HG02763 (cell line): ENCODE measurements at regions not wholly inside any gene's neighbourhood (a gene's known extent, or its start where the extent isn't known, plus 50 kb on each side); places are given as distances from the start of the nearest gene placed in this dataset.
"Not testable (repeated sequence)": the region's sequence is repeated elsewhere in the genome, so short reads cannot be mapped to it uniquely, and the experiment has no call there.

Experiments used
- ATAC-seq: cut with Tn5 transposase; IDR thresholded peaks from one replicate; pipeline ENCODE4 v1.9.1; 2021; ENCODE audit warnings: mild to moderate bottlenecking, moderate library complexity; ENCODE audit not compliant: unreplicated experiment

DNA sequence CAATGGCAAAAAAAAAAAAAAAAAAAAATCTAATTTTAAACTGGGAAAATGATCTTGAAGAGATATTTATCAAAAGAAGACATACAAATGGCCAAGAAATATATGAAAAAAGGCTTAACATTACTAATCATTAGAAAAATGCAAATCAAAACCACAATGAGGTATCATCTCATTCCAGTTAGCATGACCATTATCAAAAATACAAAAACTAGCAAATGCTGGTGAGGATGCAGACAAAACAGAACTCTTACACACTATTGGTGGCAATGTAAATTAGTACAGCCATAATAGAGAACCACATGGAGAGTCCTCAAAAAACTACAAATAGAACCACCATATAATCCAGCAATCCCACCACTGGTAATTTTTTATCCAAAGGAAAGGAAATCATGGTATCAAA lies 489.6 kb downstream of the TNS3 start:
- no peak for ATAC-seq

DNA sequence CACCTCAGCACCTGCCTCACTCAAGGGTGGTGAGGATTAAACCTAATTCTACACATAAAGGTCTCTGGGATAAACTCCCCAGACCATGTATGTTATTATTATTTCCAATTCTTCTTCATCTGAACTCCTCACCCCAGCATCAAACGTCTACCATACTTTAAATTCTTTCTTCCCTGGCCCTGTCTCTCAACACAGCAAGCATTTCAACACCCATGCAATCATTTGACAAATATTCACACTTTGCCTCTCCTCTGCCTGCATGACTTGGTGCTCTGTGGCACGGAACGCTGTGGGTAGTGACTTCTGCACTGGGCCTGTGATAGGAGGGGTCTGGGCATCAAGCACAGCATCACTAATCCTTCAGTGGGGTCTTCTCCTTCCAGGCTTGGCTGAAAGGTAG lies 490.8 kb downstream of the TNS3 start:
- no peak for ATAC-seq

DNA sequence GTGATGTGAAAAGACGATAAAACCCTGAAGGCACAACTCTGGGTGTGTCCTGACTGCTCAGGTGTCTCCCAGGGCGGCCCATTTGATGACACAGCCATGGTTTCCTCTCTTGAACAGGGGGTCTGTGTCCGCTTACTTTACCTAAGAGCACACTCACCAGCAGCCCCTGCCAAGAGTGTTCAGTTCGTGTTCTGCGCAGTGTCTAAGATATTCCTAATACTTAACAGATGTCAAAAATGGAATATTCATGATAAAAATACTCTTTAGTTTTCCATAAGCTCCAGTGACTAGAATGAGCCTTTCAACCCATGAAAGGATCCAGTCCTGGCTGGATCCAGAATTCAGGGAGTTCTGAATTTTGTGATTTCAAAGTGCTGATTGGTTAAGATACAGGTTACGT lies 492.4 kb downstream of the TNS3 start:
- no peak for ATAC-seq

DNA sequence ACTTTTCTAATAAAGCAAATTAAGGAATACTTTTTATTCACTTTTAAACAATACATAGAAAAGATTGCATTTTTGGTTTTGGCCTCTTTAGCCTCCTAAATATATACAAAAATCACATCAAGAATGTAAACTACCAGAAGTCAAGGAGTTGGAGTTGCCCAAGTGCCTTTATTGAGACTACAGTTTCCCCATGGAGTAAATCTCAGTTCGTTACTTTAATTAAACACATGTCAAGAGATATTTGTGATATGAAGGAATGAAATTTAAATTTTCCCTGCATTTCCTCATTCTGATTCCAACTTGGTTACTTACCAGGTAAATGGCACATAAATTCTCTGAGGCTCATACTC lies 492.9 kb downstream of the TNS3 start:
- ATAC-seq, result no peak

DNA sequence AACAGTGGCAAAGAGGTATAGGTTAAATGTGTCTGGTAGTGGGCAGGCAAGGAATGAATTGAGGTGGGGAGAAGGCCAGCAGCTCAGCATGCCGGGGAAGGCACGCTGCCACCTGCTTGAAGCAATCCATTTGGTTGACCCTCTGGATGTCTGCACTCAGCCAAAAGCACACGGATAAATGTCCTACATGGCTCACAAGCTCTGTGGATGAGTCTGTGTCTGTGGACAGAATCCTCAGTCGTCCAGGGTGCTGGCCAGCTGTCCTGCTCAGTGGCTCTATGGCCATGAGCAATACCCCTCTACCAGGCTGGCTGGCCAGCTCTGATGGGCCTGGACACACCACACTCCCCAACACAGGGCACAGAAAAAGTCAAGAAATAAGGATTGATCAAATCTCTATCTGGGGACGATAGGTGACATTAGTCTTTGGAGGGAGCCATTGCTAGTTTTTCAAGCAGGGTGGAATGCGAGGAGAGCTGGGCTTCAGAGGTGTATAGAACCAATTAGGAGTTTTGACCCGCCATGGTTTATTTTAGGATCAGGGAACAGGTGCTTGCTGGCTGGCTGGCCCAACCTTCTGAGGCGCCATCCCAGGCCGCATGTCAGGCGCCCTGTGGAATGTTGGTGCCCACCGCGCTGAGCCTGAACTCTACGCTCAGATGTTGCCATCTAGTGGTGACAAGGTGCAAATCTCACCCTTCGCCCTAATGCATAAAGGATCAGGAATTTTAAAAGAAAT lies 493.4 kb downstream of the TNS3 start:
- peak; percentile 58 for ATAC-seq

DNA sequence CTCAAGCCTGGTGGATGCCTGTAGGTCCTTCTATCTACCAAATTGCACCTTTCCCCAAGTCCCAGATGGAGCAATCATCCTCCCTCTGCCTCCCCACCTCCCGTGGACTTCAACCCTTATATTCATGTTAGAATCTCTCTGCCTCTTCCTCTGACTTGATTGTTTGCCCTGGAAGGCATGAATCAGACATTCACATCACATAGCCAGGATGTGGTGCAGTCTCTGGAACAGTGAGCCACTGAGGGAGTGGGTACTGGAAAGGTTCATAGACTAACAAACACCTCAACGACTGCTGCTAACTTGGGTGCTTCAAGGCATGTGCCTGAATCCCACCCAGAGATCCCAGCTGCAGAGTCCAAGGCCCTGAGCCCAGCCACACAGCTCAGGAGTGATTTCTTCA lies 494.0 kb downstream of the TNS3 start:
- no peak for ATAC-seq

DNA sequence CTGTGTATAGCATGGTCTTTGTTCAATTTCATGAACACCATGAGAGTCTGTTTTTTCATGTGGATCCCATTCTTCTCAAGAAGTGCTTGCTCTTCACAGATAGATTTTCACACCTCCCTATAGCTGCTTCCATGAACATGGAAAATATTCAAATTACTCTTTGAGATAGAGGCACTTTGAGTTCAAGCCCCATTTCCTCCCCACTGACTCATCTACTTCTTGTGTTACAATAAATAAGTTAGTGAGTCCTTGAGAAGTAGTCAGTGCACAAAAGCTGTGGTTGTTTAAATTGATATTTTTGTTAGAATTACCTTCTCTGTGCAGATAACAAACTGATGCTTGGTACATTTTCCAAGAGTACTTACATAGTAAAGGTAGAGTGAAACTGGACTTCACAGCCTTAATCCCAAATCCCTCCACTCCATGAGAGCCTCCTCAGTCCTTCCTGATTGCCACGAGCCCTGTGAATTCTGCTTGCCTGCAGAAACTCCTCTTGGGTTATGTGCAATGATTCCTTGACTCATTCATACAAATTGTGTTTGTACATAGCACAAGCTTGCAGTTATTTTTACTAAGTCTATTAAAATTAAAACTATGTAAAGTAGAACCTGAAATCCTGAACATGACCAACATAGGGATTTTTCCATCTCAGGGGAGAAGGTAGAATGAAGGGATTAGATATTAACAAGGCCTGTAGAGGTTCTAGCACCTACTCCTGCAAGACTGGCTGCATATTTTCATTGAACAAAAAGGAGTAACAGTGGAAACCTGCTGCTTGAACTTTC lies 496.2 kb downstream of the TNS3 start:
- ATAC-seq, result no peak

DNA sequence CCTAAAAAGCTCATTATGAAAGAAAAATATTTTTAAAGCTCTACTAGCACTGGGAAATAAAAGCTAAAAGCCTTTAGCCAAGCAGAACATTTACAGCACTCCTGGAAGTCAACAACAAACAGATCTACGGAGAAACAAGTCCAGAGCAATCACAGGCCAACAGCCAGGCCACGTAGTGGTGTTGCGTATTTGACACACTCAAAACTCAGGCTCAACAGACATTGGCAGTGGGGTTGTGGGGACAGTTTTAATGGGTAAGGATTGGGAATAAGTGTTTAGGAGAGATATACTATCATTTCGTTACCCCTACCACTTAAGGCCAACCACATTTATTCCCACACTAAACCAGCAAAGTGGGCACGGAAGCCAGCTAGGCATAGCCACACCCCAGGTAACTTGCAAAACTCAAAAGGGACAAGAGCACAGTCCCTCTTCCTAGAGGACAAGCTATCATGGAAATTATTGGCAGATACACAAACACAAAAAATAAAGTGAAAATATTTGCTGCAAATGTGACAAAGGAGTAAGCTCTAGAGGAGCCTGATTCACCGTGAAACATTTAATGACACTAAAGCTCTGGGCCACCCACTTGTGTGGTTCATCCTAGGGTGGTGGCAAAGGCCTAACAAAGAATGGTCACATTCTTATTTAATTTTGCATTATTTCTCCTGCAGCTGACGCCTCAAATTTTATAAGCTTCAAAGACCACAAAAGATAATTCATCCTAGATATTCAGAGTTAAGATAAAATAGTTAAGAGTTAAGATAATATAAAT lies 498.2 kb downstream of the TNS3 start:
- ATAC-seq, result no peak

DNA sequence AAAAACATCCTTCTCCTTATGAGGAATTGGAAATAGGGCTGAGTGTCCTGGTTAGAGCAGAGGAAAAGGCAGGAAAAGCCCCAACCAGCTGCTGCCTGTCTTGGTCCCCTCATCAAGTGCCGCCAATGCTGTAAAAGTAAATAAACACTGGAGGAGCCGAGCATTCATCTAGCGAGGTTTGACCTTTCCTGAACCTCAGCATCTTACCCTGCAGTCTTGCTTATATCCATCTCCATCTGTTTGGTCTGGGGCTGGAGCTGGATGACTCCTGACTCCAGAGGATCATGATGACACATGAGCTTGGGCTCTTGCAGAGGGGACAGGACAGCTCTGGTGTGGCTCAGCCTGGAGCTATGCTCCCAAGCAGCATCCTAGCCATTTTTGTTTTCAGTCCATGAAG lies 501.1 kb downstream of the TNS3 start:
- ATAC-seq, result no peak

DNA sequence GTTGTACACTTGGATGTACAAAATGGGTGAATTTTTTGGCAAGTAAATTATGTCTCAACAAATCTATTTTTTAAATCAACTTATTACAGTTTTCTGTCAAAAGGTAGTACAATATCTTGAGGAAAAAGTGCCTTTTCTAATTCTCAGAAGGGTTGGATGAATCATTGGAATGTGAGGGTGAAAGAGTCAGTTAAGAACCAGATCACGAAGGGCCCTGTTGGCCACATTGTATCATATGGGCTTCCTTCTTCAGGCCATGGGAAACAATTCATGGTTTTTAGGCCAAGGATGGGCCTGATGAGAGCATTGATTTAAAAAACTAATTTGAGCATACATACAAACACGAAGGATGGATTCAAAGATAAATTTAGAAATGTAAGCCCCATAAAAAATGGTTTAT lies 503.7 kb downstream of the TNS3 start:
- no peak for ATAC-seq

DNA sequence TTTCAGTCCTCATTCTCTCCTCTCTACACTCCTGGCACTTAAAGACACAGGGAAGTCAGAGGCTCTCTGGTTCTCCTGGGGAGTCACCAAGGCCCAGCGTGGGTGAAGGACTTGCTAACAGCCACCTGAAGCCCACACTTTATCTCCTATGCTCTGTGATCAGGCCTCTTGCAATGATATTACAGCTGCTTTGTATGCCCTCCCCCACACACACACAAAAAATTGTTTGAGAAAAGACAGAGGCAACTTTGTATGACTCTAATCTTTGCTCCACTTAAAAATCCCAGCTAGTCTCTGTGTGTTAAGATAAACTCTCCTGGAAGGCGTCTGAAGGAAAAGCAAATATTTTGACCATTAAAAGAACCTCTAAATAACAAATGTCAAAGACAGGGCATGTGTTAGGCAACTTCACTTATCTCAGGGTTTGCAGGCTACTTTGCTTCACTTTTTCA lies 507.2 kb downstream of the TNS3 start:
- no peak for ATAC-seq

DNA sequence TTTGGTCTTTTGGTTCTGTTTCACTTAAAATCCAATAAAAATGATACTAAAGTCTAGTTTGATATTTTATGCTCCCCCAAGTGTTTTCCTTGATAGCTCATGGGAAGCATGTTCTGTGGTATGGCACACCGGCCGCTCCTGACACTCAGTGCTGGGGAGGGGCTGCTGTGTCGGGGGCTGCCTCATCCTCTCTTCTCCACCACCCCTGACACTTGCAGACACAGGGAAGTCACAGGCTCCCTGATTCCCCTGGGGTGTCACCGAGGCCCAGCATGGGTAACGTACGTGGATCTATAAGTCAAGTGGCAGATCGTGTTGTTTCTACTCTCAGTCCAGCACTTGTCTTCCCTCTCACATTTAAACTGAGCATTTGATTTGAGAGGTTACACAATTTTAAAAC lies 508.6 kb downstream of the TNS3 start:
- ATAC-seq, result no peak

DNA sequence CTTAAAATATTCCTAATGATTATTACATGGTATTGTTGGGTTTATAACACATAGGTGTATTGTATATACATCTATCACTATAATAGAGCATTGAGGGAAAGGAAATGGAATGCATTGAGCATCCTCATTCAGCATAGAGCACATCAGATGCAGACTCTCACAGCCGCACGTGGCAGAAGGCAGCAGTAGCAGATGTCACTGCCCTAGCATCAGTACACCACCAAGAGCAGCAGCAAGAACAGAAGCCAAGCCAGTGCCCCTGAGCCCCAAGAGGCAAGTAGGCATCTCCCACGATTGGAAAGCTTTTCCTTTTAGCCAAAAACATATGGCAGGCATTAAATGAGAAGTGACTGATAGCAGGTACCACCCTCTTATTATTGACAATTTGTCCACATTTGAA lies 510.0 kb downstream of the TNS3 start:
- ATAC-seq, result no peak

DNA sequence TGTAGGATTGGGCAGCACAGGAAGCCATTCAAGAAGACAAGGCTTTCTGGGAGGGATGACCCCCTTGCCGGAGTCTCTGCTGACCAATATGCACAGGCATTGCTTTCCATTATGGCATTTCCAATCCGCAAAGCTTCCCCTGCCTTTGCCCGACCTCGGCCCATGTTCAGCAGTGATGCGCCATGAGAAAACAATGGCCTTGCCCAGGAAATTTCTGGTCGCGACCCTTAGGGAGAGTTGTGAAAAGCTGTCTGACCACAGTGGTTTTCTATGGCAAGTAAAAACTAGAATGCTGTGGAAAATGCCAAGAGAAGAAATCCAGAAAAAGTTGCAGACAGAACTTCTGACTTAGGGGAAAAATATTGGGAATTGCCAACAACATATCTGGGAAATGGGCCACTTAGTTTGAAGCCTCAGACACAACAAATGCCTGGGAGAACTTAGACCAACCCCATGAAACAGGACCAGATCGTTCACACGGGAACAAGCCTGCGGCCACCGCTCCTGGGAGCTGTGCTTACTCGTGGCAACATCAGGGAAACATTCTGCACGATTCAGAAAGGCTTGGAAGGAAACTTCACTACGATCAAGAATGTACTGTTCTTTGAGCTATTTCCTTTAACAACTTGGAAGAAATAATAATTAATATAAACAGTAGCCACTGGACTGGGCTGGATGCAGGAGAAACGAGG lies 512.4 kb downstream of the TNS3 start:
- ATAC-seq, result no peak

DNA sequence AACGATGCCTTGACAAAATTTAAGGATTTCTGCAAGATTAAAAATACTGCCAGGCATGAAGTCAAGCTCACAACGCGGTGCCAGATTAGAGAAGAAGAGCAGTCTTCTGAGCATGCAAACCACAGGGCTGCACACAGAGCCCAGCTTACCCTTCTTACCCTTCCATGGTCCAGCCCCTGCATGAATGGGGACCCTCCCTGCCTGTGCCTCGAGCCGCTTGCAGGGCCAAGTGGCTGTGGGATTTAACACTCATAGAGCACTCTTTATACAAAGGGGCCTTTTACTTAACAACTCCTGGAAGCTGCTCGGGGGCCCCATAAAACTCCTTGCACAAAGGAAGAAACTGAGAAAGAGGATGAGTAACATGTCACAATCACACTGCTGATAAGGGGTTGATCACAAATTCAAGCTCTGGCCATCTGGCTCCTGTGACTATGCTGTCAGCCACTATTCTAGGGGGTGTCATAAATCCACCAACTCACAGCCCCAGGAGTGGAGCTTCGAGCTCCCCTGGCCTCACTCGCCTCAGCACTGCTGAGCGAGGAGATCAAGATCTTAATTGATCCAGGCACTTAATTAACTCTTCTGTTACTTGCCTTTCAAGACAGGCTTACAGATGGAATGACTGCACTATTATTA lies 514.8 kb downstream of the TNS3 start:
- no peak for ATAC-seq

DNA sequence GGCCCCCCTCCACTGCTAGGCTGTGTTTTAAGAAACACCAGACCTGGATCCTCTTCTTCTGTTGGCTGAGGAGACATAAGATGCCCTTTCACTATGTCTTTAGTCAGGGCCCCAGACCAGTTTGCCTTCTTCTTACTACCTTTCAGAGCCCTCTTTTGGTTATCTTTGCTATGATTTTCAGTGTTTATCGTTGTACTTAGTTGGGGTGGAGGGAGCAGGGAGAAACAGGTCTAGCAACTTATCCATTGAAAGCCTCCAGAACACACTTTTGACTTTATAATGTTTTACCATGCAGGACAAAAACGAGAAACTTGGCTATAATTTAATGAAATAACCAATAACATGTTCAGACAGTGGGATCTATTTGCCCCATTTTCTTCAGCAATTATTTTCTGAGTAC lies 525.2 kb downstream of the TNS3 start:
- no peak for ATAC-seq

DNA sequence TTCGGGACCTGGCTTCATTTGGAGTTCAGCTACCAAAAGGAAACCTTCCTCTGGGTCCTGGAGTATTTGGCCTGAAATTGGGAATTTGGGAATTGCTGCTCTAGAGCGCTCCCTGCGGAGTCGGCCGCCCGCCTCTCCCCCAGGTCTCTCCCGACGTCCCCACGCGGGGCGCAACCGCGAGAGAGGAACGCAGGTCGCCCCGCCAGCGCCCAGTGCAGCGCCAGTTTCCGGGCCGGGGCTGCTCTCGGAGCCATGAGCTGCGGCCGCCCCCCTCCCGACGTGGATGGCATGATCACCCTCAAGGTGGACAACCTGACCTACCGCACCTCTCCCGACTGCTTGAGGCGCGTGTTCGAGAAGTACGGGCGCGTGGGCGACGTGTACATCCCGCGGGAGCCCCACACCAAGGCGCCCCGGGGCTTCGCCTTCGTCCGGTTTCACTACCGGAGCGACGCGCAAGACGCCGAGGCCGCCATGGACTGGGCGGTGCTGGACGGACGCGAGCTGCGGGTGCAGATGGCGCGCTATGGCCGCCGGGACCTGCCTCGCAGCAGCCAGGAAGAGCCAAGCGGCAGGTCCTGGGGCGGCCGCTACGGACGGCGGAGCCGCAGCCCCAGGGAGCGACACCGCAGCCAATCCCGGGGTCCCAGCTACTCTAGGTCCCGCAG lies 529.2 kb downstream of the TNS3 start:
- not testable (repeated sequence) for ATAC-seq

DNA sequence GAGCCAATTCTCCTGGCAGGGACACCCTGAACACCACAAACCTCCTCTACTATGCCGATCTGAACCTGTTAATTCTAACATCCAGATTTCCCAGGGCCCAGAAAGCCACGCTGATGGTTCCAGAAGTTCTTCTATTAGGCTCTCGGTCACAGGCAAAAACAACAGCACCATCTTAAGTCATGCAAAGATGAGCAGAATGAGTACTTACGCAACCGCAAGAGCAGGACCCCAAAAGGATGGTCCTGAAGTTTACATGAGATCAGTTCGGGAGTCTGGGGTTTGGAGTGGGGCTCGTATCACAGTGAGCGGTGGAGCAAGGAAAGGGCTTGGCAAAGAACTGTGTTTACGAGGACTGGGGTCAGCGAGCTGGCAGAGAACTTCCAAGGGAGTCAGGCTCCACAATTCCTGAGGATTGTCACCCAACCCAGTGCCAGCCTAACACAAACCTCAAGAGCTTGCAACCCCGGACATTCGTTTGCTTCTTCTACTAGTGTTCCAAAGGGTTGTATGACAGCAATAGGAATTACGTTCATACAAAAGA lies 532.6 kb downstream of the TNS3 start:
- no peak for ATAC-seq

DNA sequence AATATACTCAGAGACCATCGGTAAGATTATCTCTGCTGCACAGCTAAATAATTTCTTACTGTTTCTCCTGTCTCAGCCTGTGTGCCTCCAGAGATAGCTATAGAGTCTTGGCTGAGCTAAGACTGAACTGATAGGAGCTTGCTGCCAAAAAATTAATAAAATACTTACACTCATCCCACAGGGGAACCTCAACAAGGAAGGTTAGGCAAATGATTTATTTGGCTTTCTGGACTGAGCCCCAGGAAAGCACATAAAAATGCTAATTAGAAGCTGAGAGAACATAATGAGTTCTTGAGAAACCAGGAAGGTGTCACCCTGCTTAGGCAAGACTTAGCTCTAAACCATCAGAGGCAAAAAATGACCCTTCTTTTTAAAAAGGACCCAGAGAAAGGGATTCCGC lies 534.5 kb downstream of the TNS3 start:
- no peak for ATAC-seq

DNA sequence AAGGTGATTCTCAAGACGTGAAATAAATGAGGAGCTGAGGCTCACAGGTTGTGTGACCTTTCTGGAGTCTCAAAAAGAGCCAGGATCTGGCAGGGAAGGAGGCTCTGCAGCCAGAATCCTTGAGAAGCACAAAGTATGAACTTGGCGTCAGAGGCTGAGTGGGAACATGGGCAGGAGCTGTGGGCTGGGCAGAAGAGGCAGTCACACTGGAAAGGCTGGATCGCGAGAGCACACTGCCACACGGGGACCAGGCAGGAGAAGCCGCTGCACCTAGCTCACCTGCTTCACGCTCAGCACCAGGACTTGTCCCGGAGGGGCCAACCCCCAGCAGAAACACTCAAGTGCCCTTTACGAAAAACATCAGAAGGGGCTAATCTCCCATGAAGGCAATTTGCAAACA lies 535.0 kb downstream of the TNS3 start:
- no peak for ATAC-seq
